ENCODE measurements at regions not wholly inside any gene's neighbourhood (a gene's known extent, or its start where the extent isn't known, plus 50 kb on each side); places are given as distances from the start of the nearest gene placed in this dataset.

DNA sequence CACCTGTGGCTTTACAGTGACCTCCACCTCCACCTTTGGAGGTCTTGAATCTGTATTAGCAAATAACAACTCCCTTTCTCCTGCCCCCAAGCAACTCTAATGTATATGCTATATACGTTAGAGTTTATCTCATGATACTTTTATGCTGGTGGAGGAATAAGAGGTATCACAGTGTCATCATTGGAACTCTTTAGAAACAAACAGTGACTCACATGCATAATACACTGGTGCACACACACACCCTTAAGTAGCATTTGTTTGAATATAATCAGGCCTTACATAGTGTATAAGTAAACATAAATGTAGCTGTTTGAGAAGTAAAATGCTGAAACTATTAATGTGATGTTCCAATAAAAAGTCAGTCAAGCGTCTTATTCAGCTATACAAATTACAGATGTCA, 280.2 kb upstream of the C2CD4B start:
- DNase-seq: no peak

DNA sequence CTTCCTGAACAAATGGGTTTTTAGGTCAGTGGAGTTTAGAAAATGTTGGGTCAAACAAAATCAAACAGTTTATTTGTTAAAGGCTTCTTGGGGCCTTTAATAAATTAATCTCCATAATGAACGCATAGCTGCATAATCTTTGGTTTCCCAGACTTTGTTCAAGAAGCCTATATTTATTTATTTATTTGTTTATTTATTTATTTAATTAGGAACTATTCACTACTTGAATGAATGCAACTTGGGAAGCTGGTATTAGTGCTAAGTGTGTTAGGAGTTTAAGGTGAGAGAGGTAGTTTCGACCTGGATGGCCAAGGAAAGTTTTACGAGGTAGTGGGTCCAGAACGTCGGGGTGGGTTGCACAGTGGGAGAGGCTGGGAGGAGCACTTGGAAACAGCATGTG, 281.9 kb upstream of the C2CD4B start:
- DNase-seq: no peak

DNA sequence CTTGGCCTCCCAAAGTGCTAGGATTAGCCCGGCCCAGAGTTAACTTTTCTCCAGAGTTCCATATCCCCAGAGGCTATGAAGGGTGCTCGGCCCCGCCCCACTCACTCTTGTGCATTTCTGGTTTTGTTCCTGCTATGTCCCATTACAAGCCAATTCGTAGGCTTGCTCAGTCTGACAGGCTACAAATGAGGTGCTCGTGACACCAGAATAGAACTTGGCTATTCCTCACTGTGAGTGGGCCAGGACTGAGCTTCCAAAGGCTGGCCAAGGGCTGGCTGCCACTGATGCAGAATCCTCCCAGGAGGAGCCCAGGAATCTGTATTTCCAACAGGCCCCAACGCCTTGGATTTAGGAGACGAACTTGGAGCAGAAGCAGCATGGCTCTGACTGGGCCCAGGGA, 282.7 kb upstream of the C2CD4B start:
- DNase-seq: no peak

DNA sequence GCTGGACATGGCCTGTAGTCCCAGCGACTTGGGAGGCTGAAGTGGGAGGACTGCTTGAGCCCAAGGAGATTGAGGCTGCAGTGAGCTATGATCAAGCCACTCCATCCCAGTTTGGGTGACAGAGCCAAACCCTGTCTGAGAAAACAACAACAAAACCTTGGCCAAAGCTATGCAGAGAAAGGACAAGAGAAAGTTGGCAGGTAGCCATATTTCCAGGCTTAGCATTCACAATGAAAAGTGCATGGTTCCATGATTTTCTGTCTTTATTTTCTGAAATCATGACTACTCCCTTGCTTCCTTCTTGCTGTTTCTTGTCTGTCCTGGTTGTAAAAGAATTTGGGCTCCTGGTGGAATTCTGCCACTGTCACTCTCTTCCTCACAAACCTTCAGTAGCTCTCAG, 284.6 kb upstream of the C2CD4B start:
- DNase-seq: no peak

DNA sequence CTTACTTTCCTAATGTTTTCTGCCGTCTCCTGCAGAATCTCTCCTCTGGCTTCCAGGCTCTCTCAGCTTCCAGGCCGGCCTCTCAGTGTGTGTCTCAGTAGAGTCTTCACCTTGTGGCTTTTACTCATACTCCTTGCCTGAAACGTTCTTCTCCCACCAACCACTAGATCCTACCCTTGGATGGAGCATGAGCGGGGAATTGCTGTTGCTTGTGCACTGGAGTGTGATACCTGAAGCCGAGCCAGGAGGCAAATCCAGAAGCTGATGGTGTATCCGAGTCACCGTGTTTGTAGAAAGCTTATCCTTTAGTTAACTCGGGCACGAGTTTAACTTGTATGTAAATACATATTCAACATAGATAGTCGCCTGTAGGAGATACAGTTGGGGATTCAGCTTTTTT, 285.0 kb upstream of the C2CD4B start:
- DNase-seq: no peak

DNA sequence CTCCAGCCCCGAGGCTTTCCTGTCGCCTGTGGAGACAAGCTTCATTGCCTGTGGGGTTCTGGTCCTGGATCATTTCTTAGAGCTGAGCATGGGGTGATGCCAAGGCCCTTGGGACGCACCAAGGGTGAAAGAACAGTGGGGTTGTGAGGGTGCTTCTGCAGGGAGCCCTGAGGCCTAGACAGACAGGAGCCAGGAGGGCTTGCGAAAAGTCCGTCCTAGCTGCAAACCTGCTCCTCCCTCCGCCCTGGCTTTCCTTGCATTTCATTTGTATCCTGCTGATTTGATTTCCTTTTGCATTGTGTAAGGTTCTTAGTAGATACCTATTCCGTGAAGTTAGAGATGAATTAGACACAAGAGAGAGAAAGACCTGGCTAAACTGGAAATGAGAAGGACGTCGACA, 286.9 kb upstream of the C2CD4B start:
- DNase-seq: no peak

DNA sequence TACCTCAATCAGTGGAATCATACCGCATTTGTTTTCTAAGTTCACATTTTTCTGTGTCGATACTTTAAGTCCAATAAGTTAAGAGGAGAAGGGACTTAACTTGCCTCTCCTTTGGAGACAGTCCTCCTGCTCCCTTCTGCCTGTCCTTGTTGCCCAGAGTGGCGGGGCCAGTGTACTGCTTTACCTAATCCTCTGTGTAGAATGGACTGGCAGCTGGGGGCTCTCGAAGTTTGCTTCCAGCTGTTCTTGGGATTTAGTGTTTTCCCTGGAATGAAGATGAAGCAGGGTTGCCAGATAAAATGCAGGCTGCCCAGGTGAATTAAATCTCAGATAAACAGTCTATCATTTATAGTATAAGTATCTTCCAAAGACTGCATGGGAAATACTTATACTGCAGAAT, 287.6 kb upstream of the C2CD4B start:
- no peak for DNase-seq

DNA sequence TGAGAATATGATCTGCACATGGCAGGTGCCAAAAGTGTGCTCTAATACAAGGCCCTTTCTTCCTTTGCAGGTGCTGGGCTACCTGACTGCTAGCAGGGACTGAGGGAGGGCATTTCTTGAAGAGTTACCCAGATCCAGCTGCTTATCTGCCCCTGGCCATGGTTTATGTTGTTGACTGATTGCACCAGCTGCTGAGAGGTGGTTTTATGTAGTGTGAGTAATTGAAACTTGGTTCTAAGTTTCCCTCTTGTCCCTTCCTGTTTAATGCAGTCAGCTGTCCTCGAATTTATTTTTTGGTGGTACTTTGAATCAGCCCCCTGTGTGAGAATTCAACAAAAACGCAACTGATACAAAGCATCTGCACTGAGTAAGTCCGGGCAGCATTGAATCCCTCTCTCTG, 288.3 kb upstream of the C2CD4B start:
- DNase-seq: no peak

DNA sequence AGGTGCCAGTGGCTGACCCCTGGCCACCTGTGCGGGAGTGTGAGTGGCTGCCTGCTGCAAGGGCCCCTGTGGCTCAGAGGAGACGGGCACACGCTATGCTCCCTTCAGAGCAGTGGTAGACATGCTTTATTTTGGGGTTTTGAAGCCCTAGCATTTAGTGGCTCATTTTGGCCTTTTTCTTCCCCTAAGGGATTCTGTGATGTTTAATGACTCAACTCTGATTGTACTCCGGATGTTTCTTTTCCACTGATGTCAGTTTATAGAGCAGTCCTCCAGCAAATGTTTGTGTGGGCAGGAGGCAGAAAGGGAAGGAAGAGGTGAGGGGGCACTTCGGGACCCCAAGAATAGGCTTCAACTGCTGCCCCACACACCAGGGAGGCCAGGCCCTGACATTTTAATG, 288.9 kb upstream of the C2CD4B start:
- DNase-seq: no peak

DNA sequence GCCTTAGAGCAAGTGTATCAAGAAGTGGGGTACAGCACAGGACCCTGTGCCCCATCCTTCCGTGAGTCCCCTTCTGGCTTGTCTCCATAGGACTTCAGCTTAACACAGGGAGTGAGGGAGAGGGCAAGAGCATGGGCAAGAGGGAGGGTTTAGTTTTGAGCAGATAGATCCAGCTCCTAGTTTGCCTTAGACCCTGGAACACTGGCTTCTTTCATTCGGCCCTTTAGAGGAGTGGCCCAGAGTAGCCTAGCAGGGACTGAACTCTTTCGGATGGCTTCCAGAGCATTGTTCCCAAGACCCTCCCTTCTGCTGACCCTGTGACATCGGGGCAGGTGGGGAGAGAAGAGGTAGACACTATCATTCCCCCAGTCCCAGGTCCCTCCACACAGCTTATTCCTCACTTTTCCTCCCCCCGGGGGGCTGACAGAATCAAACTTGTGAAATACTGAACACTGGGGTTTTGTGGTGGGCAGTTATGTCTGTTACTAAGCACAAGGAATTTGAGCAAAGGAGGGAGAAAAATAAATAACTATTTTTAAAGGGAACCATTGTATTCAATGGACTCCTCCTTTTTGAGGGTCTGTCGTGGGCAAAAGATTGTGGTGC, 289.6 kb upstream of the C2CD4B start:
- DNase-seq: no peak

DNA sequence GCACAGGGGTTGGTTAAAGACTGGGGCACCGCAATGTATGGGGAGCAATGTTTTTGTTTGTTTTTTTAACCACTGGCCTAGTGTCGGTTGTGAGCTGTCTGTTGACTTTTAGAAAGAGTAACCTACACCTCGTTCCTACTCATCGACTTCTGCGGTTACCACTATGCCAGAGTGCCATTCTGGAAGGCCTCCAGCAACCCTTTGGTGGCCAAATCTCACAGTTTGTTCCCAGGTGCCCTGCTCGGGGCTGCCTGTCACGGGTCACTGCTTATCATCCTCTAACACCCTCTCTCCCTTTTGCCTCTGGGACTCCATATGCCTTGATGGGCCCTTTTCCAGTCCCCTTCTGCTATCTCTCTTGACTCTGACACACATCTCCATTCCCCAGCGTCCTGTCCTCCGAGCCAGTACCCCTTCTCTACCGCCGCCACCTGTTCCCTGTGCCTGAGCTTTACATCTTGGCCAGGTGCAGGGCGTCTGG, 290.4 kb upstream of the C2CD4B start:
- no peak for DNase-seq

DNA sequence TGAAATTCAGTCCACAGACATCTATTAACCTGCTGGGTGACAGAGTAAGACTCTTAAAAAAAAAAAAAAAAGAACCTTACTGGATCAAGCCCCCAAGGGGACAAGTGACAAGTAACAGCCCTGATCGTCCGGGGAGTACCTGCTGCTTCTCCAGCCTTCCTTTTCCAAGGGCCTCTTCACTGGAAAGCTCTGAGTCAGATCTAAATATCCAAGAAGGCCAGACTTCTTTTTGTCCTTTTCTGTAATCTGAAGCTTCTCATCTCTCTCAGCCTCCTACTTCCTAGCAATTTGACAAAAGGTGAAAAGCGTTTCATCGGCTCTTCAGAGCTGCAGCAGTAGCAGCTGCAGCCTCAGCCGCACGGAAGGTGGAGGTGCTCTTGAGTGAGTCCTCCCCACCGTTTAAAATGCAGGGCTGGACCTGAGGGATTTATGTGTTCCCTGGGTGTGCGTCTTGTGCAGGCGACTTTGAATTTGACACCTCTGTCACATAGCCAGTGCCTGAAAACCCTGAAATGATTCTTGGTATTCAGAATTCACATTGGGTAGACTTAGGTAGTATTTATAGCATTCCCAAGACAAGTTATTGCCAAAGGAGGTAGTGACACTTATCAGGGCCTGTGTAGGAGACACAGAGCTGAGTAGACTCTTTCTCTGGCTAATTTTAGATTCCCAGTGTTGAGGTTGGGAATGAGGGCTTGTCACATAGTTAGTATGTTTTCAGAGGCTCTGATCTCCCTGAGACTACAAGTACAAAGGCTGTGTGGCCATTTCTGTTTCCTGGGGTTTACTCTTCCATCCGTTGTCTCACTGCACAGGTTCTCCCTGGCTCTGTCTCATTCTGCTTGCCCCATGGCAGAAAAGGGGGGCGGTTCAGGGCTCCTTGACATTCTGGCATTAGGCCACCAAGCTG, 291.2 kb upstream of the C2CD4B start:
- DNase-seq: no peak

DNA sequence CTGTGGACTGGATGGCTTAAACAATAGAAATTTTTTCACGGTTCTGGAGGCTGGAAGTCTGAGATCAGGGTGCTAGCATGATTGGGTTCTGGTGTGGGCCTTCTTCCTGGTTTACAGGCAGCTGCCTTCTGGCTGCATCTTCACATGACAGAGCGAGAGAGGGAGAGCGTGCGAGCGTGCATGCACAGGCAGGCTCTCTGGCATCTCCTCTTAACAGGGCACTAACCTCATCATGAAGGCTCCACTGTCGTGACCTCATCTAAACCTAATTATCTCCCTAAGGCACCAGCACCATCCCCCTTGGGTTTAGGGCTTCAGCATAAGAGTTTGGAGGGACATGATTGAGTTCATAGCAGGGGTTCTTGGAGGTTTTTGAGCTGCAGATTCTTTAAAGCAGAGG, 292.0 kb upstream of the C2CD4B start:
- DNase-seq: no peak

DNA sequence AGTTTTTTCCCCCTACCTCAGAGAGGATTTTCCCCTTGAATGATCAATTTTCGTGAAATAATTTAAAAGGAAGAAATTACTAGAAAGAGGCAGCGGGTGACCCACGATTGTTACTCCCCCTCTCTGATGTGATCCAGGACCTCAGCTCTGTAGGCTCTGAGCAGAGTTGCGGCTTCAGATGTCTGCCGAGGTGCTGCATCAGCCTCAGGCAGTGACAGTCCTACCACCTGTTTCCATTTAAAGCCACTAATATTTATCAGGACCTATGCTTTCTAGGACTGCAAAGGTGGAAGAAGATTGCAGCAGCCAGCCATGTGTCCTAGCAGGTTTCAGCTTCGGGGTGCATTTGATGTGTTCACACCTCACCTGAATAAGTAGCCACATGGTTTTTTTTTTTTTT, 294.8 kb upstream of the C2CD4B start:
- DNase-seq: no peak

DNA sequence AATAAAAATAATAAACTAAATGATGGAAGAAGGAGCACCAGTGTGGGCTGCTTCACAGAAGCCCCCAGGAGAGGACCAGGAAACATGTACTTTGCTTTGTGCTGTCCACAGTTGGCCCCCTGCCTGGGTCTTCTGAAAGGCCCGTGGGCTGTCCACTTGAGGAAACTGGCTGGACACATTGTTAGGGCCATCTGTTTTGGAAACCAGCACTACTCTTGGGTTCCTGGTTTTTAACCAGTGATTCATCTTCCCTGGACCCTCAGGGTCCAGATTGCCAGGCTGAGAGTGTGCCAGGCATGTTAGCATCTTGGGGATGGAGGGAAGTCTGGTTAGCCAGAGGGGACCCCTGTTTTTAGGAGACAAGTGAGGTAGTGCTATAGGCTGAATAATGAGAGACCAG, 297.2 kb upstream of the C2CD4B start:
- no peak for DNase-seq

DNA sequence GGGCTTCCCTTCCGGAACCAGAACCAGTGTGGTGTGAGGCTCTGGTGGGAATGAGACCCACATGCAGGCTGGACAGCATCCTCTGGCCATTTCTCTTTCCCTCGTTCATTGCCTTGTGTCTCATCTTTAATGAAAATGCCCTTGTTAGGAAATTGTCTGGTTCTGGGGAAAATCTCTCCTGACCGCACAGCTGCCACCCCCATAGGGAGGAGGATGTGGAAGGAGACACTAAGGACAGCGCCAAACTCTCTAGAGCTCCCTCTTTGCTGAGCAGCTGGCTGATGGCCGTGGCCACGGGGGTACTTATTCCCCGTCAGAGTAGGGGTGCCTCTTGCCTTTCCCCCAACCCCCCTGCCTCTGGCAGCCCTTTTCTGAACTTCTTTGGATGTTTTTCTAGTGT, 297.6 kb upstream of the C2CD4B start:
- no peak for DNase-seq

DNA sequence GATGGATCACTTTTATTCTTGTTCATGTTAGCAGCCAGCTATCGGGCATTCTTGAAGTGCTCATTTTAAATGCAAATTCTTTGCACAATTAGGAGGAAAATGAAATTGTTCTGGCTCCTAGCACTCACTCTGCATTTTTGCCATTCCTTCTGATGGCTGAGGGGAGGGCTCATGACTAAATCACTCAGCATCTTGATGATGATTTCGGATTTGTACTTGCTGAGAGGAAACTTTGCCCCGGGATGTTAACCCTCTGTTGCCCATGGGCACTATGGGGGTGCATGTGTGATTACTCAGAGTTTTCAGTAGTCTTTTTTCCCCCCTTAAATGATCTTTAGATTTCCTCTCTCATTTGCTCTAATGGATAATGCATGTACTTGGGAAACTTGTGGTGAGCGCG, 299.6 kb upstream of the C2CD4B start:
- DNase-seq: no peak

DNA sequence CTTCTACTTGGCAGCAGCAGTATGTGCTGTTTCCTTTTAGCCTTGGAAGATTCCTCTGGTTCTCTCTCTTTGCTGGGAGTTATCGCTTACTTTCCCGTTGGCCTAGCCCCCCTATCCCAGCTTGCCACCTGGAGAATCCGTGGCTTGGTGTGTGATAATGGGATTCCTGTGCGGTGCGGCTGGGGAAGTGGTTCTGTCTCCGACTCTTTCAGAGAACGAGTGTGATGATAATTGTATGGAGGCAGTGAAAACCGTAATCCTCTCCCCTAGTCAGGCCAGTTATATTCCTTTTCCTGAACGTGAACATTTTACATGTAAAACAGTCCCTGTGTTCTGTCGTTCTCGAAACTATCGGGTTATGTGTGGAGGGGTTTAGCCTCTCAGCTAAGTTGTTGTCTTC, 300.1 kb upstream of the C2CD4B start:
- DNase-seq: no peak

DNA sequence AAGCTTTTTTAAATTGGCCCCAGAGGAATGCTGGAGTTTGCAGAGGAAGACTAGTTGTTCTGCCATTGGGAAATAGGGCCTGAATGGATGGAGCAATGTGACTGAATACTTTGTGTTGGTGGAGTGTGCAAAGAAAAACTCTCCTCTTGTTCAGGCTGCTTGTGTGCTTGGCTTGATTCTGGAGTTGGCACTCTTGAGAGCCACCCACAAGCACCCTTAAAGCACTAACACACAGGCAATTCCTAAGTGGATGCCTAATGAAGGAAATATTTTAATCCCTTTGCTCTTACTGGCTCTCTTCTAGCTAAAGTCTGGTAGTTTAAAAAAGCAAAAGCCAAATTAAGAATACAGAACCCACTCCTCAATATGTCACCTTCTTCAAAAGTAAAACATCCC, 304.4 kb upstream of the C2CD4B start:
- DNase-seq: no peak

DNA sequence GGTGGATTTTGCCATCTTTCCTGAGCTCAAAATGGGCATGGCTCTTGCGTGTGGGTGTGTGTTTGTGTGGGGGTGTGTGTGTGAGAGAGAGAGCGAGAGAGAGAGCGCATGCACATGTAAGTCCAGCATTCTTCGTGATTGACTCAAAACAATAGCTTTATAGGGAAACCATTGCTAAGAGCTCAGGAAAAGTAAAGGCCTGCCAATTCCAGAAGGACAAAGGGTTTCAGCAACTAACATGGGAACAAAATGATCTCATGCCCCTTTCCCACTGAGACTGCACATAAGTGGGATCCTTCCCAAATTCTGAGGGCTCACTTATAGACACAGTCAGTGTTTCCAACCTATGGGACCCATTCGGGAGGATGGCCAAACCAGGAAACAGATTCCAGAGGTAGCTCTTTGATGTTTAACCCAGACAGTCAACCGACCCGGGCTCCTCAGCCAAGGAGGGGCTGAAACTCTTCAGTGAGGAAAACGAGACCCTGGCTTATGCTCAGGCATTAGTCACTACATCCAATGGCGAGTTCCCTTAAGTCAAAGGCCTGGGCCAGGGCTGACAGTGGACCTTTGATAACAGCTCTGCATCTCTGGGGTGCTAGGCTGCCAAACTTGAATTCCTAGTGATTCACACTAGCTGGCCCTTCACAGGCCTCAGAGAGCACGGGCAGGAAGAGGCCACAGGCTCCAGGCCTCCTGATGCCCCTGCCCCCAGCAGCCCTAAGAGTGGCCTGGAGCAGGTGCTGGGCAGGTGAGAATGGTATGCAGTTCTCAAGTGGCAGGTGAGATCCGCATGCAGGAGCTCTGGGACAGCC, 305.0 kb upstream of the C2CD4B start:
- DNase-seq: no peak

DNA sequence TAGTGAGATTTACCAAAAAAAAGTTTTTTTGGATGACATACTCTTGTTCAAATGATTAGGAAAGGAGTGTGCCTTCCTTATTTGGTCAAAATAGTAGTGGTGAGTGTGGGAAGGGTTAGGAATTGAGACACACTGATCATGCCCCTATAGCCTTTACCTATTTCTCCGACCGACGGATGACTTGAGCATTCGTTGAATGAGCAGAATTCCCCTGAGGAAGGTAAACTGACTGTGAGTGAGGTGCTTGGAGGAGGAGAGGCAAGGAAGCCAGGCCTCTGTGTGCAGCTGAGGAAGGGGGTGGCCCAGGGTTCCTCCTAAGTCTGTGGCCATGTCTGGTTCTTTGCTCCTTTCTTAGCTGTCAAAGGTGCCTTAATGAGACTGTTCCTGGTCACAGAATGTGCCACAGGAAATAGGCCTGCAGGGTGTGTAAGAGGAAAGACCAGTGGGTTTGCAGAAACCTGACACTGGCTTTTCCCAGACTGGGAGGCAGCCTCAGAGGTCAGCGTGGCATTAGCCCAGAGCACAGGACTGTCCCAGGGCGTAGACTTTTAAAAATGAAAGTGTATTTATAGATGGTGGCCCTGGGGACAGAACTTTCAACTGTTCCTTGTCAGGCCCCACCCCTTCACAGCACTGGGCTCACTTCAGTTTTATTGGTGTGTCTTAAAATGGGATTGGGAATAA, 307.7 kb upstream of the C2CD4B start:
- DNase-seq: no peak

DNA sequence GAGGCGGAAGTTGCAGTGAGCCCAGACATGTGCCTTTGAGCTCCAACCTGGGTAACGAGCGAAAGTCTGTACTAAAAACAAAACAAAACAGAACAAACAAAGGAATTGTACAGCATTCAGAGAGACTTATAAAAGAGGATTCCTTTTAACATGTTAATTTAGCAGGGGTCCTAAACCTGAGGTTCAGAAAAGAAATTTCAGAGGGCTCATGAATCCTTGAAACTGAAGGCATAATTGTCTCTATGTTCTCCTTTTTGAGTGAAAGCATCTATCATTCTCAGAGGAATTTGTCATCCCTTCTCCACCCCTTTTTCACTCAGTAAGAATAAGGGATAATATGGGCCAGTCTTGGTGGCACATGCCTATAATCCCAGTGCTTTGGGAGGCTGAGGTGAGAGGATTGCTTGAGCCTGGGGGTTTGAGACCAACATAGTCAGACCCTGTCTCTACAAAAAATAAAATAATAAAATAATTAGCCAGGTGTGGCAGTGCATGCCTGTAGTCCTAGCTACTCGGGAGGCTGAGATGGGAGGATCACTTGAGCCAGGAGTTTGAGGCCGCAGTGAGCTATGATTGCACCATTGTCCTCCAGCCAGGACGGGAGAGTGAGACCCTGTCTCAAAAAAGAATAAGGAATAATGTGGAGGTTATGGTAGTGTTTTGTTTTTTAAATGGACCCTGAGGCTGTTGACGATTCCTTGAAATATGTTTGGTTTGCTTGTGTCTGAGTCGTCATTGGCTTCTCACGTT, 309.1 kb upstream of the C2CD4B start:
- DNase-seq: no peak

DNA sequence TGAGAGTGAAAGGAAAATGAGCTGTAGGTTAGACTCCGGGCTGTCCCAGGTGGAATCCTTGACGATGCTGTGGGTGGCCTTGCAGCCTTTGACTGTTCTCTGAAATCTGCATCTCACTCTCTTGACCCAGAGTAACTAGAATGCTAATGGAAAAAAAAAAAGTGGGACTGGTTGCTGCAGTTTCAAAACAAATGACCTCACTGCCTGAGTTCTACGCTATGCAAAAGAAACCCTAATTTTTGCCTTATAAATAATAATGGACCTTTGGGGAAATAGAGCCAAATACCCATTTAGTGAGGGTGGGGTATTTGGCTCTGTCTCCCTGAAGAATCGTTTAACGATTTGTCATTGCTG, 309.7 kb upstream of the C2CD4B start:
- no peak for DNase-seq

Measured in SHP77 treated with DMSO at 0.1 percent for 48 hours (cell line).